PC-3 (cell line): ENCODE measurements at regions not wholly inside any gene's neighbourhood (a gene's known extent, or its start where the extent isn't known, plus 50 kb on each side); places are given as distances from the start of the nearest gene placed in this dataset.

Experiments used
- EZH2 ChIP-seq: fragments of 300-600 bp; sonication (generic); IDR thresholded peaks from one replicate; pipeline ENCODE4 v1.6.1; 2017; ENCODE audit warnings: antibody characterized with exemption, mild to moderate bottlenecking, low read length; ENCODE audit not compliant: unreplicated experiment
- TF ChIP-seq, protein P1 (sequence below): fragments of 300-600 bp; sonication (generic); conservative IDR thresholded peaks from 2 replicates; pipeline ENCODE4 v1.5.1; 2017; ENCODE audit warnings: antibody characterized with exemption, low read depth, mild to moderate bottlenecking, low read length

GRCh38 chr10:20978617-20979016 lies 81.5 kb upstream of the NEBL start:
- TF ChIP-seq, protein P1, sequence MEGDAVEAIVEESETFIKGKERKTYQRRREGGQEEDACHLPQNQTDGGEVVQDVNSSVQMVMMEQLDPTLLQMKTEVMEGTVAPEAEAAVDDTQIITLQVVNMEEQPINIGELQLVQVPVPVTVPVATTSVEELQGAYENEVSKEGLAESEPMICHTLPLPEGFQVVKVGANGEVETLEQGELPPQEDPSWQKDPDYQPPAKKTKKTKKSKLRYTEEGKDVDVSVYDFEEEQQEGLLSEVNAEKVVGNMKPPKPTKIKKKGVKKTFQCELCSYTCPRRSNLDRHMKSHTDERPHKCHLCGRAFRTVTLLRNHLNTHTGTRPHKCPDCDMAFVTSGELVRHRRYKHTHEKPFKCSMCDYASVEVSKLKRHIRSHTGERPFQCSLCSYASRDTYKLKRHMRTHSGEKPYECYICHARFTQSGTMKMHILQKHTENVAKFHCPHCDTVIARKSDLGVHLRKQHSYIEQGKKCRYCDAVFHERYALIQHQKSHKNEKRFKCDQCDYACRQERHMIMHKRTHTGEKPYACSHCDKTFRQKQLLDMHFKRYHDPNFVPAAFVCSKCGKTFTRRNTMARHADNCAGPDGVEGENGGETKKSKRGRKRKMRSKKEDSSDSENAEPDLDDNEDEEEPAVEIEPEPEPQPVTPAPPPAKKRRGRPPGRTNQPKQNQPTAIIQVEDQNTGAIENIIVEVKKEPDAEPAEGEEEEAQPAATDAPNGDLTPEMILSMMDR = no peak
- TF ChIP-seq EZH2 = no peak
